ENCODE measurements at regions not wholly inside any gene's neighbourhood (a gene's known extent, or its start where the extent isn't known, plus 50 kb on each side); places are given as distances from the start of the nearest gene placed in this dataset.

DNA sequence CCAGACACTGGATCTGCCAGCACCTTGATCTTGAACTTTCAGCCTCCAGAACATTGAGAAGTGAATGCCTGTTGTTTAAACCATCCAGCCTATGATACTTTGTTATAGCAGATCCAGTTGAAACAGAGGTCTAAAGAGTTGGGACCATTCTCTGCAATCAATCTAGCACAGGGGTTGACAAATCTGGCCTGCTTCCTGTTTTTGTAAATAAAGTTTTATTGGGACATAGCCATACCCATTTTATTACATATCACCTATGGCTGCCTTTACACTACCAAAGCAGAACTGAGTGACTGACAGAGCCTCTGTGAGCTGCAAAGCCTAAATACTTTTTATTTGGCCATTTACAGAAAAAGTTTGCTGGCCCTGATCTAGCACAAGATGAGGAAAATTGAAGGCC, 62.0 kb downstream of the BARX1 start:
- Histone ChIP-seq H4K5ac (ENCODE audit: insufficient read length, low read depth, low read length) (no peak overlapping the region), H4K20me1 (replicated peaks in 1 of 2; ENCODE audit: control insufficient read depth in 1 of 2, insufficient read depth in 2 of 2, low read length in 2 of 2) (no peaks in the 10 kb centered on the region), H2BK12ac (ENCODE audit: low read depth, low read length) (no peak overlapping the region), H3K79me1 (ENCODE audit: low read depth, low read length) (no peaks in the 10 kb centered on the region), H3K4me2 (ENCODE audit: insufficient read depth in 1 of 2, low read depth in 2 of 2, low read length in 2 of 2) (no peak overlapping the region), H3K79me2 (ENCODE audit: control insufficient read depth in 1 of 2, insufficient read depth in 2 of 2, low read length in 2 of 2) (no peaks in the 10 kb centered on the region), H3K9me3 (ENCODE audit: insufficient read depth in 2 of 2, low read depth in 1 of 2, low read length in 1 of 2) (peaks cover 12 to 14% of the 10 kb centered on the region in 2 experiments; a peak in 3 of 4 replicates), H3K4ac (replicated peaks; ENCODE audit: insufficient read length, low read depth, low read length) (no peak overlapping the region), H3K36me3 (ENCODE audit: control insufficient read depth in 2 of 4, insufficient read depth in 4 of 4, low read length in 3 of 4) (no peaks in the 10 kb centered on the region), H2BK5ac (ENCODE audit: low read depth, low read length) (no peak overlapping the region), H2AFZ (ENCODE audit: low read length) (no peak overlapping the region), H2BK20ac (ENCODE audit: low read length) (no peak overlapping the region), H3K4me3 (ENCODE audit: extremely low read depth in 1 of 4, insufficient read depth in 2 of 4, low read depth in 3 of 4, low read length in 4 of 4) (no peak overlapping the region), H2AK5ac (ENCODE audit: low read depth, low read length) (no peak overlapping the region), H3K27ac (ENCODE audit: low read depth, low read length) (no peak overlapping the region), H3K18ac (ENCODE audit: extremely low read depth, low read length) (no peak overlapping the region), H4K8ac (ENCODE audit: extremely low read depth, insufficient read depth, low read length) (no peak overlapping the region), H3K23me2 (ENCODE audit: low read depth, low read length) (no peaks in the 10 kb centered on the region), H3K23ac (ENCODE audit: insufficient read length) (no peak overlapping the region), H2BK120ac (replicated peaks; ENCODE audit: low read depth, low read length) (no peak overlapping the region), H2BK15ac (ENCODE audit: low read length) (no peak overlapping the region), H3K4me1 (replicated peaks in 1 of 4; ENCODE audit: control insufficient read depth in 3 of 4, insufficient read depth in 4 of 4, low read length in 3 of 4) (no peaks in the 10 kb centered on the region), H3K56ac (replicated peaks; ENCODE audit: insufficient read length, low read depth, low read length) (no peak overlapping the region), H3K9ac (replicated peaks in 1 of 4; ENCODE audit: extremely low read depth in 1 of 4, low read depth in 3 of 4, low read length in 3 of 4) (no peak overlapping the region), H4K91ac (replicated peaks; ENCODE audit: insufficient read length, low read length) (no peak overlapping the region), H3K14ac (ENCODE audit: insufficient read length) (no peak overlapping the region), H3K27me3 (replicated peaks in 1 of 4; ENCODE audit: control insufficient read depth in 3 of 4, extremely low read depth in 1 of 4, insufficient read depth in 3 of 4, low read length in 3 of 4) (no peaks in the 10 kb centered on the region)
- DNase-seq (ENCODE audit: low read depth in 1 of 2, low spot score in 2 of 2), result no peak
- POLR2A ChIA-PET (ENCODE audit: partially characterized antibody), result no interaction called here
- no peak for FAIRE-seq
- CTCF ChIA-PET (ENCODE audit: partially characterized antibody), result interaction anchor here (1.2 to 2.2 kb wide), 3 partner anchors 16 to 22 kb away, joined by 3 to 6 read pairs (median 4); no protein-coding TSS in a partner anchor
- TF ChIP-seq TAF7 (optimal IDR thresholded peaks at IDR 0.05; ENCODE audit: borderline replicate concordance, low read depth, low read length), result no peak
- no peak for TF ChIP-seq EP300 (IDR thresholded peaks at IDR 0.05; ENCODE audit: borderline replicate concordance in 1 of 2, low read depth in 2 of 2, low read length in 2 of 2)
- TF ChIP-seq SIX5 (IDR thresholded peaks at IDR 0.05; ENCODE audit: low read depth, low read length), result no peak
- TF ChIP-seq FOSL1 (IDR thresholded peaks at IDR 0.05; ENCODE audit: insufficient read depth, low read depth, low read length), result no peak
- no peak for TF ChIP-seq SAP30 (IDR thresholded peaks at IDR 0.05; ENCODE audit: insufficient read depth, insufficient replicate concordance, low read length)
- no peak for TF ChIP-seq BCL11A (IDR thresholded peaks at IDR 0.05; ENCODE audit: low read depth in 2 of 2, low read length in 2 of 2)
- no peak for TF ChIP-seq CTCF (IDR thresholded peaks at IDR 0.05; ENCODE audit: control extremely low read depth in 1 of 3, insufficient read depth in 1 of 3, low read depth in 1 of 3, low read length in 3 of 3)
- TF ChIP-seq SRF (IDR thresholded peaks at IDR 0.05; ENCODE audit: low read depth, low read length), result no peak
- no peak for TF ChIP-seq TAF1 (IDR thresholded peaks at IDR 0.05; ENCODE audit: low read depth, low read length)
- no peak for TF ChIP-seq TCF12 (IDR thresholded peaks at IDR 0.05; ENCODE audit: low read depth, low read length)
- TF ChIP-seq TBP (IDR thresholded peaks at IDR 0.05; ENCODE audit: low read depth, low read length), result no peak
- TF ChIP-seq PHF8 (conservative IDR thresholded peaks at IDR 0.05; ENCODE audit: low read depth, low read length), result no peak
- TF ChIP-seq BRCA1 (IDR thresholded peaks at IDR 0.05; ENCODE audit: low read depth, low read length), result no peak
- no peak for TF ChIP-seq CREB1 (IDR thresholded peaks at IDR 0.05)
